IPS DF 6.9 (cell line): ENCODE measurements at regions not wholly inside any gene's neighbourhood (a gene's known extent, or its start where the extent isn't known, plus 50 kb on each side); places are given as distances from the start of the nearest gene placed in this dataset.
"Not testable (repeated sequence)": the region's sequence is repeated elsewhere in the genome, so short reads cannot be mapped to it uniquely, and the experiment has no call there.

ENCODE experiments used
- DNase-seq: peaks from one replicate; pipeline ENCODE4 v3.0.0-alpha.2; 2013; ENCODE audit warnings: low read depth, low spot score
- H3K27ac ChIP-seq: one replicate; pipeline ENCODE4 v1.5.1; 2013; ENCODE audit warnings: low read length, control low read depth
- H3K27me3 ChIP-seq: 2 replicates; pipeline ENCODE4 v1.6.1; 2013; ENCODE audit warnings: mild to moderate bottlenecking, low read length; ENCODE audit not compliant: control insufficient read depth, insufficient read depth
- H3K36me3 ChIP-seq: 2 replicates; pipeline ENCODE4 v1.6.1; 2013; ENCODE audit warnings: low read length; ENCODE audit not compliant: control insufficient read depth, insufficient read depth
- H3K4me1 ChIP-seq: 2 replicates; pipeline ENCODE4 v1.6.1; 2013; ENCODE audit warnings: low read length; ENCODE audit not compliant: control insufficient read depth, insufficient read depth
- H3K4me3 ChIP-seq: 2 replicates; pipeline ENCODE4 v1.5.1; 2013; ENCODE audit warnings: mild to moderate bottlenecking, low read length
- H3K9me3 ChIP-seq: 2 replicates; pipeline ENCODE4 v1.6.1; 2013; ENCODE audit warnings: low read length, inconsistent platforms; ENCODE audit not compliant: control insufficient read depth, insufficient read depth
- WGBS: extraction: QIAGEN DNeasy Blood & Tissue Kit; methylation state at CpG from one replicate; pipeline ENCODE4 v1.1.7; 2013; ENCODE audit warnings: mixed read lengths, missing lambda C conversion rate; ENCODE audit not compliant: insufficient read length, insufficient coverage; 5-methylcytosine and 5-hydroxymethylcytosine counted together

GRCh38 chr9:40915660-40916398 is 212.7 kb downstream of the FOXD4L6 start:
- peaks cover 11% of the 10 kb centered on the region for H3K9me3 ChIP-seq
- H3K27me3 ChIP-seq: not testable (repeated sequence)
- no CpG with 5 or more reads among the region's 13 CpGs for whole genome bisulfite sequencing

DNA sequence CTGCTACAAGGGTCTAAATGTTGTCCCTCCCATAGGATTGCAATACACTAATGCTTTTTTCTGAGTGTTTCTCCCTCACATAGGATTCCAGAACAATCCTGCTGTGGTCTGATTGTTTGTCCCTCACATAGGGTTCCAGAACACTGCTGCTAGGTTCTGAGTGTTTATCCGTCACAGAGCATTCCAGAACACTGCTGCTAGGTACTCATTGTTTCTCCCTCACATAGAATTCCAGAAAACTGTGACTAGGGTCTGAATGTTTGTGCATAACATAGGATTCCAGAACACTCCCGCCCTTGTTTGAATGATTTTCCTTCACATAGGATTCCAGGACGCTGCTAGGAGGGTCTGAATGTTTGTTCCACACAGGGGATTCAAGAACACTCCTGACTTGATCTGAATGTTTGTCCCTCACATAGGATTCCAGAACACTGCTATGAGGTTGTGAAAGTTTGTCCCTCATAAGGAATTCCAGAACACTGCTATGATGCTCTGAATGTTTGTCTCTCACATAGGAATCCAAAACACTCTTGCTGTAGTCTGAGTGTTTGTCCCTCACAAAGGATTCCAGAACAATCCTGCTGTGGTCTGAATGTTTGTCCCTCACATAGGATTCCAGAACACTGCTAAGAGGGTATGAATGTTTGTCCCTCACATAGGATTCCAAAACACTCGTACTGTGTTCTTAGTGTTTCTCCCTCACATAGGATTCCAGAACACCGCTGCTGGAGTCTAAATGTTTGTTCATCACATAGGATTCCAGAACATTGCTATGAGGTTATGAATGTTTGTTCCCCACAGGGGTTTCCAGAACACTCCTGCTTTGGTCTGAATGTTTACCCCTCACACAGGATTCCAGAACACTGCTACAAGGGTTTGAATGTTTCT is 213.5 kb downstream of the FOXD4L6 start:
- peaks cover 11% of the 10 kb centered on the region for H3K9me3 ChIP-seq
- no peak overlapping the region for H3K4me3 ChIP-seq
- H3K27me3 ChIP-seq: no peaks in the 10 kb centered on the region
- no peaks in the 10 kb centered on the region for H3K4me1 ChIP-seq
- DNase-seq: no peak
- no CpG with 5 or more reads among the region's 5 CpGs for WGBS
- H3K27ac ChIP-seq: no peak overlapping the region
- H3K36me3 ChIP-seq: no peaks in the 10 kb centered on the region

More at GRCh38 chr9:40915660-40916398, 212.7 kb downstream of the FOXD4L6 start:
- H3K36me3 ChIP-seq, H3K4me1 ChIP-seq, H3K4me3 ChIP-seq, DNase-seq, H3K27ac ChIP-seq: not testable (repeated sequence)

- no peaks in the 10 kb centered on the region for H3K4me1 ChIP-seq
- no CpG with 5 or more reads among the region's 8 CpGs for WGBS
- peaks cover 11% of the 10 kb centered on the region for H3K9me3 ChIP-seq
- H3K4me3 ChIP-seq: no peak overlapping the region
- H3K27ac ChIP-seq: no peak overlapping the region
- DNase-seq: no peak
- no peaks in the 10 kb centered on the region for H3K27me3 ChIP-seq
- H3K36me3 ChIP-seq: no peaks in the 10 kb centered on the region
Measured at GRCh38 chr9:40913928-40914673, 214.4 kb downstream of the FOXD4L6 start.

DNA sequence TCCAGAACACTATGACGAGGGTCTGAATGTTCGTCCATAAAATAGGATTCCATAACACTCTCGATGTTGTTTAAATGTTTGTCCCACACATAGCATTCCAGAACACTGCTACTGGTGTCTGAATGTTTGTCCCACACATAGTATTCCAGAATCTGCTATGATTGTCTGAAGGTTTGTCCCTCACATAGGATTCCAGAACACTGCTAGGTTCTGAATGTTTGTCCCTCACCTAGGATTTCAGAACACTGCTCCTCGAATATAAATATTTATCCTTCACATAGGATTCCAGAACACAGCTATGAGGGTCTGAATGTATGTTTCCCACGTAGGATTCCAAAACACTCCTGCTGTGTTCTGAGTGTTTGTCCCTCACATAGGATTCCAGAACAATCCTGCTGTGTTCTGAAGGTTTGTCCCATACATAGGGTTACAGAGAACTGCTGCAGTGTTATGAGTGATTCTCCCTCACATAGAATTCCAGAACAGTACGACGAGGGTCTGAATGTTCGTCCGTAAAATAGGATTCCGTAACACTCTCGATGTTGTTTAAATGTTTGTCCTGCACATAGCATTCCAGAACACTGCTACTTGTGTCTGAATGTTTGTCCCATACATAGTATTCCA is 215.3 kb downstream of the FOXD4L6 start:
- Histone ChIP-seq H3K27me3 (peaks cover 2% of the 10 kb centered on the region; the same call in 1 of the 2 replicates), H3K9me3 (peaks cover 14% of the 10 kb centered on the region), H3K4me1 (no peaks in the 10 kb centered on the region), H3K27ac (no peak overlapping the region), H3K36me3 (no peaks in the 10 kb centered on the region), H3K4me3 (no peak overlapping the region)
- no CpG with 5 or more reads among the region's 11 CpGs for WGBS
- no peak for DNase-seq

DNA sequence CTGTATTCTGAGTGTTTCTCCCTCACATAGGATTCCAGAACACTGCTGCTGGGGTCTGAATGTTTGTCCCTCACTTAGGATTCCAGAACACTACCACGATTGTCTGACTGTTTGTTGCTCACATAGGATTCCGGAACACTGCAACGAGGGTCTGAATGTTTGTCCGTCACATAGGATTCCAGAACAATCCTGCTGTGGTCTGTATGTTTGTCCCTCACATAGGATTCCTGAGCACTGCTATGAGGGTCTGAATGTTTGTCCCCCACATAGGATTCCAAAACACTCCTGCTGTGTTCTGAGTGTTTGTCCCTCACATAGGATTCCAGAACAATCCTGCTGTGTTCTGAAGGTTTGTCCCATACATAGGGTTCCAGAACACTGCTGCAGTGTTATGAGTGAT is 215.8 kb downstream of the FOXD4L6 start:
- no CpG with 5 or more reads among the region's 4 CpGs for WGBS
- not testable (repeated sequence) for H3K36me3 ChIP-seq

GRCh38 chr9:40911647-40912046 is 216.8 kb downstream of the FOXD4L6 start:
- peaks cover 4% of the 10 kb centered on the region for H3K27me3 ChIP-seq
- no peaks in the 10 kb centered on the region for H3K4me1 ChIP-seq
- no CpG with 5 or more reads among the region's 5 CpGs for WGBS
- no peak overlapping the region for H3K4me3 ChIP-seq
- no peaks in the 10 kb centered on the region for H3K36me3 ChIP-seq
- H3K9me3 ChIP-seq: peaks cover 14% of the 10 kb centered on the region
- H3K27ac ChIP-seq: no peak overlapping the region
- no peak for DNase-seq

More for the DNA sequence above, 215.8 kb downstream of the FOXD4L6 start:
- not testable (repeated sequence) for H3K4me3 ChIP-seq, H3K27ac ChIP-seq, DNase-seq, H3K4me1 ChIP-seq, H3K27me3 ChIP-seq
- peaks cover 14% of the 10 kb centered on the region for H3K9me3 ChIP-seq

- not testable (repeated sequence) for H3K27ac ChIP-seq, H3K4me3 ChIP-seq, H3K27me3 ChIP-seq, H3K4me1 ChIP-seq, H3K36me3 ChIP-seq, DNase-seq
- H3K9me3 ChIP-seq: peaks cover 14% of the 10 kb centered on the region
- WGBS: no CpG with 5 or more reads among the region's 8 CpGs
Measured at GRCh38 chr9:40910995-40911394, 217.5 kb downstream of the FOXD4L6 start.

GRCh38 chr9:40909821-40910220 is 218.7 kb downstream of the FOXD4L6 start:
- WGBS: no CpG with 5 or more reads among the region's 4 CpGs
- DNase-seq: no peak
- Histone ChIP-seq H3K4me1 (no peaks in the 10 kb centered on the region), H3K27me3 (peaks cover 4% of the 10 kb centered on the region), H3K36me3 (no peaks in the 10 kb centered on the region), H3K27ac (no peak overlapping the region), H3K4me3 (no peak overlapping the region), H3K9me3 (peaks cover 9% of the 10 kb centered on the region)

DNA sequence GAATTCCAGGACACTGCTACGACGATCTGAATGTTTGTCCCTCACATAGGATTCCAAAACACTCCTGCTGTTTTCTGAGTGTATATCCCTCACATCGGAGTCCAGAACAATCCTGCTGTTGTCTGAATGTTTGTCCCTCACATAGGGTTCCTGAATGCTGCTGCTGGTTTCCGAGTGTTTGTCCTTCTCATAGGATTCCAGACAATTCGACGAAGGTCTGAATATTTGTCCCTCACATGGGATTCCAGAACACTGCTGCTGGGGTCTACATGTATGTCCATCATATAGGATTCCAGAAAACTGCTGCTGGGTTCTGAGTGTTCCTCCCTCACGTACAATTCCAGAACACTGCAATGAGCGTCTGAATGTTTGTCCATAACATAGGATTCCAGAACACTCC is 219.4 kb downstream of the FOXD4L6 start:
- H3K27me3 ChIP-seq, H3K9me3 ChIP-seq, H3K4me3 ChIP-seq, DNase-seq, H3K27ac ChIP-seq, H3K36me3 ChIP-seq, H3K4me1 ChIP-seq: not testable (repeated sequence)
- WGBS: no CpG with 5 or more reads among the region's 8 CpGs
